Superior temporal gyrus (tissue), 1 donor: ENCODE measurements at regions not wholly inside any gene's neighbourhood (a gene's known extent, or its start where the extent isn't known, plus 50 kb on each side); places are given as distances from the start of the nearest gene placed in this dataset.

Source experiments
- DNase-seq: peaks from one replicate; pipeline ENCODE4 v3.0.0-alpha.2; 2016; ENCODE audit errors: extremely low spot score

DNA sequence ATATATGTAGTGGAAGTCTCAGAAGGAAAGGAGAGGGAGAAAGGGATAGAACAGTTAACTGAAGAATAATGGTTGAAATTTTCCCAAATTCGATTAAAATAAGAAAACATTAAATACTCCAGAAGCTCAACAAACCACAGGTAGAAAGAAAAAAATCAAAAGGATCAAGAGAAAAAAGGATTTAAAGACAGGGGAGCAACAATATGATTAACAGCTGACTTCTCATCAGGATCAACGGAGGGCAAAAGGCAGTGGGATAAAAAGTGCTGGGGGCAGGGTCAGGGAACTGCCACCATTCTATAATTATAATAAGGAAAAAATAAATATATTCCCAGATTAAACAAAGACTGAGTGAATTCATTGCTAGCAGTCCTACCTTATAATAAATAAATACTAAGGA, 55.3 kb downstream of the CDKN2C start:
- no peak for DNase-seq

DNA sequence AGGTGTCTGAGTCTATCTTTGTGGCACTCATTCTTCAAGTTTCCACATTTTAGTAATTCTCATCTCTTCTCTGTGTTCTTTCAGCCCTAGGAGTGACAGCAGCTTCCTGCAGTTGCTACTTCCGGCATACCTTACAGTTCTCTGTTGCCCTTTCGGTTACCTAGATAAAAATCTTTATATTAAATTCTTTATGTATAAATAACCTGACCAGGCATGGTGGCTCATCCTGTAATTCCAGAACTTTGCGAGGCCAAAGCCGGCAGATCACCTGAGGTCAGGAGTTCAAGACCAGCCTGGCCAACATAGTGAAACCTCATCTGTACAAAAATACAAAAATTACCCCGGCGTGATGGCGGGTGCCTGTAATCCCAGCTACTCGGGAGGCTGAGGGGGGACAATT, 62.9 kb downstream of the CDKN2C start:
- DNase-seq: no peak

DNA sequence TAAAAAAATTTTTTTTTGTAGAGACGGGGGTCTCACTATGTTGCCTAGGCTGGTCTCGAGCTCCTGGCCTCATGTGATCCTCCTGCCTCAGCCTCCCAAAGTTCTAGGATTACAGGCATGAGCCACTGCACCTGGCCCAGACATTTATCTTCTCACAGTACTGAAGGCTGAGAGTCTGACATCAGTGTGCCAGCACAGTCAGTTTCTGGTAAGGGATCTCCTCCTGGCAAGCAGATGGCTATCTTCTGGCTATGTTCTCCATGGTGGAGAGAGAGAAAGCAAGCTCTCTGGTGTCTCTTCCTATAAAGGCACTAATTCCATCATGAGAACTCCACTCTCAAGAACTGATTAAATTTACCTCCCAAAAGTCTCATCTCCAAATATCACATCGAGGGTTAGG, 57.8 kb upstream of the C1orf185 start:
- no peak for DNase-seq

DNA sequence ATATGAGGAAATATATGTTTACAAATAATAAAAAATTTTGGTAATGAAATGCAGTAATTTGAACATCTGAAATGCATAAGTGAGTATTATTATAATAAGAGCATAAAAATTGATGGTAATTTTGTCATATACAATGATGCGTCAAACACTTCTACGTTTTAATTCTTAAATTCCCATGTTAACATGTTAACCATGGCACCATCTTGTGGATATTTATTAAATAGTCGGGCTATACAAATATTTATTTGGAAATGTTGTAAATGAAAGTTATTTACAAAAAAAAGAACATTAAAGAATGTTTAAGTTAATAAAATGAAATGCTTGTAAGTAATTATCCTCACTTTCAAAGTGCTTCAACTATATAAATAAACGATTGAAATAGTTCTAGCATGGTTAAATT, 57.2 kb upstream of the C1orf185 start:
- peak; percentile 58 for DNase-seq

DNA sequence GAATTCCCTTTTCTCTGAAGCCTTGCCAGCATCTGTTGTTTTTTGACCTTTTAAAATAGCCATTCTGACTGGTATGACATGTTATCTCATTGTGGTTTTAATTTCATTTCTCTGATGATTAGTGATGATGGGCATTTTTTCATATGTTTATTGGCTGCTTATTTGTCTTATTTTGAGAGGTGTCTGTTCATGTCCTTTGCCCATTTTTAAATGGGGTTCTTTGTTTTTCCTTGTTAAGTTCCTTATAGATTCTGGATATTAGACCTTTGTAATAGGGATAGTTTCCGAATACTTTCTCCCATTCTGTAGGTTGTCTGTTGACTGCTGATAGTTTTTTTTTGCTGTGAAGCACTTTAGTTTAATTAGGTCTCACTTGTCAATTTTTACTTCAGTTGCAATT, 54.0 kb upstream of the C1orf185 start:
- DNase-seq: no peak

DNA sequence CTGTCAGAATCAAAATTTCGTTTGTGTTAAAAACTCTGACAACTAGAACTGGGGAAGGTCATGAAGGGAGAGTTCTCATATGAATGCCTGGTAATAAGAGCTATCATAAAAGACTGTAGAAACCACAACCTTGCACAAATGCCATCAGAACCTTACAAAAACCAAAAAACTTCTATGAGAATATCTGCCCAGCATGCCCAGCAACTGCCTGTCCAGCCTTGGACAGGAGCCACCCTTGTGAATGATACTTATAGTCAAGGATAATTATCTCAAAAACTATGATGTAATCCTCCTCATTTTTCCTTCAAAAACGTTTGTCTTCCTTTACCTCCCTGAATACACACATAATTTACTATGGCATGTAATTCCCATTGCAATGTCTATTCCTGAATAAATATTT, 53.4 kb upstream of the C1orf185 start:
- DNase-seq: no peak
